ENCODE measurements at regions not wholly inside any gene's neighbourhood (a gene's known extent, or its start where the extent isn't known, plus 50 kb on each side); places are given as distances from the start of the nearest gene placed in this dataset.

GRCh38 chr9:87238545-87238944, 259.1 kb upstream of the DAPK1 start:
- TF ChIP-seq, protein P1, sequence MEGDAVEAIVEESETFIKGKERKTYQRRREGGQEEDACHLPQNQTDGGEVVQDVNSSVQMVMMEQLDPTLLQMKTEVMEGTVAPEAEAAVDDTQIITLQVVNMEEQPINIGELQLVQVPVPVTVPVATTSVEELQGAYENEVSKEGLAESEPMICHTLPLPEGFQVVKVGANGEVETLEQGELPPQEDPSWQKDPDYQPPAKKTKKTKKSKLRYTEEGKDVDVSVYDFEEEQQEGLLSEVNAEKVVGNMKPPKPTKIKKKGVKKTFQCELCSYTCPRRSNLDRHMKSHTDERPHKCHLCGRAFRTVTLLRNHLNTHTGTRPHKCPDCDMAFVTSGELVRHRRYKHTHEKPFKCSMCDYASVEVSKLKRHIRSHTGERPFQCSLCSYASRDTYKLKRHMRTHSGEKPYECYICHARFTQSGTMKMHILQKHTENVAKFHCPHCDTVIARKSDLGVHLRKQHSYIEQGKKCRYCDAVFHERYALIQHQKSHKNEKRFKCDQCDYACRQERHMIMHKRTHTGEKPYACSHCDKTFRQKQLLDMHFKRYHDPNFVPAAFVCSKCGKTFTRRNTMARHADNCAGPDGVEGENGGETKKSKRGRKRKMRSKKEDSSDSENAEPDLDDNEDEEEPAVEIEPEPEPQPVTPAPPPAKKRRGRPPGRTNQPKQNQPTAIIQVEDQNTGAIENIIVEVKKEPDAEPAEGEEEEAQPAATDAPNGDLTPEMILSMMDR (IDR thresholded peaks at IDR 0.05) = no peak
- TF ChIP-seq POLR2AphosphoS5 (IDR thresholded peaks at IDR 0.05; ENCODE audit: insufficient read depth in 1 of 2, low read depth in 1 of 2) = no peak

Data from vagina (tissue), 2 donors.